C4-2B (cell line): ENCODE measurements at regions not wholly inside any gene's neighbourhood (a gene's known extent, or its start where the extent isn't known, plus 50 kb on each side); places are given as distances from the start of the nearest gene placed in this dataset.

Source experiments
- CTCF ChIP-seq: fragments of 450-650 bp; conservative IDR thresholded peaks from 2 replicates; pipeline ENCODE4 v1.5.1; 2017; ENCODE audit warnings: mild to moderate bottlenecking
- ZFX ChIP-seq: fragments of 450-650 bp; IDR thresholded peaks from 2 replicates; pipeline ENCODE4 v1.6.1; 2017

GRCh38 chr9:89843591-89843990 is 238.8 kb downstream of the GADD45G start:
- TF ChIP-seq CTCF (no peak), ZFX (no peak)
